22Rv1 (cell line): ENCODE measurements at regions not wholly inside any gene's neighbourhood (a gene's known extent, or its start where the extent isn't known, plus 50 kb on each side); places are given as distances from the start of the nearest gene placed in this dataset.

Experiments used
- CTCF ChIP-seq: fragments of 450-650 bp; IDR thresholded peaks from 2 replicates; pipeline ENCODE4 v1.5.1; 2017; ENCODE audit warnings: mild to moderate bottlenecking
- ZFX ChIP-seq: fragments of 450-650 bp; IDR thresholded peaks from 2 replicates; pipeline ENCODE4 v1.6.1; 2017; ENCODE audit warnings: antibody characterized with exemption, borderline replicate concordance

- TF ChIP-seq CTCF = no peak
- no peak for TF ChIP-seq ZFX
These were observed 97.5 kb upstream of the STAC start for GRCh38 chr3:36282766-36283165.
